HG02870 (cell line): ENCODE measurements at regions not wholly inside any gene's neighbourhood (a gene's known extent, or its start where the extent isn't known, plus 50 kb on each side); places are given as distances from the start of the nearest gene placed in this dataset.

Source experiments
- ATAC-seq: cut with Tn5 transposase; IDR thresholded peaks from one replicate; pipeline ENCODE4 v1.9.1; 2021; ENCODE audit warnings: mild to moderate bottlenecking, moderate library complexity; ENCODE audit not compliant: unreplicated experiment

DNA sequence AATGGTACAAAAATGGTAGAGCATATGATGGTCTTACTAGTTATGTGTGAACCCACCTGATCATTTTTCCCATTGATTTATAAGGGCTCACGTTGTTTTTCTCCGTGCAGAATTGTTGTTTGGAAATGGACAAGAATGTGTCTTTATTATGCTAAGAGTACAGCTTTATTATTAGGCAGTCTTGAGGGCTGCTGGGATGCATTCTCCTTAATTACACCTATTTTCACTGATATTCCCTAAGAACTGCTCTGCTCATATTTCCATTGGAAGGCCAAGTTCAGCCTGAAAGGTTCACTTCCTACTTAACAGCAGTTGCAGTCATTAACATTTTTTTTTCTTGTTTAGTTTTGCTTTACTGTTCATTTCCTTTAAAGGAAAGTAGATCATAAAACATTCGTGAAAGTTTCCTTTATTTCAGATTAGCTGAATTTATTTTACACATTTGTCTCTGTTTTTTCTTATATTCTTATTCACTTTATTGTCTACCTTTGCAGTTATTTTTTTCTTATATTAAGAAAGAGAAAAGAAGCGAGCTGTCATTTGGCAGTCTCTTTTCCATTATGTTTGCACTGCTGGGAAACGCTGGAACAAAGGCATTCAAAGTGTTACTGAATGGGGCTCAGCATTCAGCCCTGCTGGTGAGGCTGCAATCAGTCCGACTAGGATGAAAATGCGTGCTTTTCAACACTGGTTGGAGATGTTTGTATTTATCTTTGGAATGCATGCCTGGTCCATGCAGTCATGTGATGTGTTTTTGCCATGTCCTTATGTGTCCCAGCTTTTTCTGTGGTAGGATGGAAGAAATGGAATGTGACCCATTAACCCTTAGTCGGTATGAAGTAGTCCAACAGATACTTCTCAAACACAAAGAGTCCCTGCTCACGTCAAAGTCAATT is 602.7 kb upstream of the ZNF608 start:
- no peak for ATAC-seq

DNA sequence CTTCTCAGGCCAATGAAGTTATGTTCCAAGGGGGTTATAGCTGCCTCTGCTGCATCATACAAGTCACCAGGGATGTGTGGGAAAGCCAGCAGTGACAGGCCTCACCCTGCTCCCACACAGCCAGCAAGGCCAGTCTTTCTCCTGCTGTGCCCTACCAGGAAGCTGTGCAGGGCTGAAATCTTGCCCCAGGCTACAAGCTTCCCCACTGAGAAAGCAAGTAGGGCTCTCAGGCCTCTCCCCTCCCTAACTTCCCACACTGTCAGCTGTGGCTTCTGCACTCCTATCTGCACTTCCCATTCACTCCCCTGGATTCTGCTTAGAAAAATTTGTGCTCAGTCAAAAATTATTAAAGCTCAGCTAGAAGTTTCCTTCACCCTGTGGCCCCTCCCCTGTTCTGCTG is 611.2 kb upstream of the ZNF608 start:
- no peak for ATAC-seq

DNA sequence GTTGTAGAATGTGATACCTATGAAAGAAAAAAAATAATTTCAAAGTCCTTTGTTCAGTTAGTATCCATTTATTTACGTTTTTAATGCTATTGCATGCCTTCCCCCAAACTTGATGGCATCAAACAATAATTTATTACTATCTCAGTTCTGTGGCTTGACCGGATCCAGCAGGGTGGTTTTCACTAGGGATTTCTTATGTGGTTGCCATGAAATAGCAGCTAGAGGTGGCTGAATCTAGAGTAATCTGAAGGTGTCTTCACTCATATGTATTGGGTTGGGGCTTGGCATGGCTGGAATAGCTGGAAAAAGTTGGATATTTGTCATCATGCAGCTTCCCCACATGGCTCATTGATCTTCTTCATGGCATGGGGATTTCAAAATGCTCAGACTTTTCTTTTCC is 619.3 kb upstream of the ZNF608 start:
- ATAC-seq: no peak

DNA sequence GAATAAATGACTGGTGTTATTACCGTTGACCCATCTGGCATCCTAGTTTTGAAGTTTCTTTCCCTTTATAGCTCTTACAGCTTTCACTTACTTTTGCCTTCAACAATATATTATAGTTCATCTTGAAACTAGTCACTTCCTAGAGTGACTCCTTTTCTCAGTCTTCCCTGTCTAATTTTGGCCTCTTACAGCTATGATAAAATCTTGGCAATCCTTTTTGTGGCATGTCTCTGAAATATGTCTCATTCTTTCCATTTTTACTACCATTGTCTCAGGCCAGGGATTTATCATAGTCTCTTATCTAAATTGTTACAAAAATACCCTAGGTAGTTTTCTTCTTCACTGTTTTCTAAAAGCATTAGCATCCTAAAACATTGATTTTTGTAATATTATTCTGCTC is 621.3 kb upstream of the ZNF608 start:
- no peak for ATAC-seq

DNA sequence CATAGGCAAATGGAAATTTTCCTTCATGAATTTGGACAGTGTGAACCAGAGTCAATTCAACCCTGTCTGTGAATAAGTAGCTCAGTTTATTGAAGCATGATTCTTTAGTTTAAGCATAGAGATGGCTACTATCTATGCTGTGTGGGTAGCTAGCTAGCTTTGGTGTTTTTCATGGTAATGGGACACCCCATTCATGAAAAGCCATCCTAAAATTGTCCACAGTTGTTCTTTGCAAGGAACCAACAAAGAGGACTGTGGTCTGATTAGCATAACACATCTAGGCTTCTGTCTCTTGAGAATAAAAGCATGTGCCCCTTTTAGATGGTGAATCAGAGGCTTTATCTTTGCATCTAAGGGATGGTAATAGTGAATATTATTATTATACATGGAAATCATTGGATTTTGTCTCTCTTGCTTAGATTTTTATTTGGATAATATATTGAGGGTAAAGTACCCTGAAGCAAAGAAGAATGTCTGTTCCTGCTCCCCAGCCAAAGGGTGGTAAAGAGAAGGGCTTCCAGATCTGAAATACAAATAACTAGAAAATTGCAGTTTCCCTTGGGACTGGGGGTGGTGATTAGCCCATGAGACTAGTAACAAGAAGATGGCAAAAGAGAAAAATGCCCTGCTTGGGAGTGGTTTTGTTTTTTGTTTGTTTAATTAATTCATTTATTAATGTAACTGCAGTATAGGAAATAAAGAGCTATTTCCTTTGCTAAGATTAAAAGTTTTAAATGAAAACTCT is 624.2 kb upstream of the ZNF608 start:
- ATAC-seq: no peak

DNA sequence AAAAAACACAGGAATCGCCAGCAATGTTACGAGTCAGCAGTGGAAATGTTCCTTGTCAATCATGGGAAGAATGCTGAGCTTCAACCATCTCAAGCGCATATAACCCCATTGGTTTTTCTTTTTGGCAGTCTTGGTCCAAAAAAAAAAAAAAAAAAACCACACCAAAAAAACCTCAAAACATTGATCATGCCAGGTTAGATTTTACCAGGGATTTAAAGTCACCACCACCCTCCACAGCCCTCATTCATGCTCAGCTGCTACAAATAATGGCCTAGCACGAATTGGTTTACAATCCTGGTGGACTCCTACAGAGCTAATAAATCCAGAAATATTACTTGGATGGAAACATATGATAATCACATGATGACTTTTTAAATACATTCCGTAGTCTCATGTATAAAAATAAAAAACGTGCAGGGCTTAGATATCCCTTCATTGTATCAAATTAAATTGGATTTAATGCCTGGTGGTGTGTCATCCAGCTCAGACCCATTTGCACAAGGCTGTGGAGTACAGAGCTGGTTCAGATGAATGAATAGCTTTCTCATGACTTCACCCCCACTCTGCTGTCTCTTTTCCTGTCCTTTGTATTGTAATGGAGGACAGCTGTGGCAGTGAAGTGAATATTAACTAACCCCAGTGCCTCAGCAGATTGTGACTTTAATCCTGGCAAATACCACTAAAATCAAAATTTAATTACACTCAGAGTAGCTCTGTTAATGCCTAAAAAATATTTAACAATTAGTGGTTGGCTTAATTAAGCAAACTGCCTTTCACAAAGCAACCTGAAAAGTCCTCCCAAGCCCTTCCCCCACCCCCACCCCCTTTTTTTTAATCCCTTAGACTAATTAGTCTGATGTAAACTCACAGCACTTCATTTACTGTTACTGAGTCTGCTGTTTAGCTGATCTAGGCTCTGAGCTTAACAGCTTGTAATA is 626.5 kb upstream of the ZNF608 start:
- ATAC-seq: no peak

DNA sequence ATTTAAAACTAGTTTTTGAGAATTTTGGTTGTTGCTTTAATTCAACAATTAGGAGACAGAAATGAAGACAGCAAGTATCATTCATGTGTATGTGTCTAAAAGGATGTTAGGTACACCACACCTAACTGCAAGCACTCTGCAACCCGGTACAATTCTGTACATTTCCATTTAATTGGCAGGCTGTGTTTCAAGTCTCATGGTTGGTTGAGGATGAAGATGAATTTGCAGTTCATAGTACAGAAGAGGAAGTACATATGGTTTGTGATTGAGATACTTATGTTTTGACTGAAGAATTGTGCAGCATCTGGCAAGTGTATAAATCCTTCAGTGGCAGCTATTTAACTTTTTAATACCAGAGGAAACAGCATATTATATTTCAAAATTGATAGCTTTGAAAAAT is 628.7 kb upstream of the ZNF608 start:
- ATAC-seq: peak; percentile 88

DNA sequence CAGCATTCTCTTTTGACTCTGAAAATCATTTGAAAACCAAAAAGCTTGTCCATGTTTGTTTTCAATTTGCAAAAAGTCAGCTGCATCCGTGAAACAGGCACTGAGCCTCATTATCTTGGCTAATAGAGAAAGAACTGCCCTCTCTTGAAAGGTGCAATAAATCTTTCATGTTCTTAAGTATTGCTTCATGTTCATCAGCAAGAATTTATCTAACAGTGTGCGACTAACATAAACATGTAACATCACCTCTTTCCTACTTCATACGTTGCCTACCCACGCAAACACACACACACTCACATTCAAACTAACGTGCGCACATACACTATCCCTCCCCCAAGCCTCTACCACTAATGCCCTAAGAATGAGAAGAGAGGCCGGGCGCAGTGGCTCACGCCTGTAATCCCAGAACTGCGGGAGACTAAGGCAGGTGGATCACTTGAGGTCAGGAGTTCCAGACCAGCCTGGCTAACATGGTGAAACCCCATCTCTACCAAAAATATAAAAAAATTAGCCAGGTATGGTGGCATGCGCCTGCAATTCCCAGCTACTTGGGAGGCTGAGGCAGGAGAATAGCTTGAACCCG is 629.7 kb upstream of the ZNF608 start:
- ATAC-seq: no peak

DNA sequence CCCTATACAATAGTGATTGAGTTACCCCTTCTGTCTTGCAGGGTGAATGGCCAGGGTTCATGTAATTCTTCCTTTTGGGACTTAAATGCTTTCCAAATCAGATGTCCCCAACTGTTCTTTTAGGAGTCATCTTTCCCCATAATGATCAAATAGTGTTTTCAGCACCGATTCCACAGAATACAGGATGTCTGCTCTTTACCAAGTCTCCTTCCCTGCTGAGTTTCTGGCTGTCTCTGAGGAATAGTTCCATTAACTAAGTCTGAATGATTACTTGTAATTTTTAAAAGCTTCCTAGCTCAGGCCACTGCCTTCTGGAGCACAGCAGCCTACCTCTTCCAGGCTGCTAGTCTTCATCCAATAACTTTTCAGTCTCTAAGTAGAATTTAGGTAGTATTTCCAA is 630.7 kb upstream of the ZNF608 start:
- ATAC-seq: no peak

DNA sequence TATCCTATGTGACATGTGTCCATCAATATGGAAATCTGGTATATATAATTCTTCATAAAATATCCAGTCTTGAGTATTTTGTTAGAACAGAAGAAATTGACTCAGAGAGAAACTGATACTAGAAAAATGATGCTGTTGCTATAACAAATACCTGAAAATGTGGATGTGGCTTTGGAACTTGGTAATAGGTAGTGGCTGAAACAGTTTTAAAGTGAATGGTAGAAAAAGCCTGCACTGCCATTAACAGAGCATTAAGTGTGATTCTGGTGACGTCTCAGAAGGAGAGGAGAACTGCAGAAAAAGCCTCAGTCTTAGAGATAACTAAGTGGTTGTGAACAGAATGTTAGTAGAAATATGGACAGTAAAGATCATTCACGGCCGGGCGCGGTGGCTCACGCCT is 634.9 kb upstream of the ZNF608 start:
- peak; percentile 87 for ATAC-seq

DNA sequence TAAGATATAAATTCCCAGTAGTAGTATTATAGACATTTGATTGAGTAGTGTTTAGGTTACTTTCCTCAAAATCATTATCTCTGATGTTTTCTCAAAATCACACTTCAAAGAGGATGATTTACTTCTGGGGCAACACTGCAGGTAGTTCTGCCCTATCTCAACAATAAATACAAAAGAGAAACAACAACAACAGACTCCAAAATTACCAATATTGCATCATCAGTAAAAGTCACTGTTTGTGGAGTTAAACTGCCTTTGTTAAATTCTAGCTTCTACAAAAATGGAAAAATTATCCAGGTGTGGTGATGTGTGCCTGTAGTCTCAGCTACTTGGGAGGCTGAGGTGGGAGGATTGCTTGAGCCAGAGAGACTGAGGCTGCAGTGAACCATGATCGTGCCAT is 637.6 kb upstream of the ZNF608 start:
- ATAC-seq: no peak

DNA sequence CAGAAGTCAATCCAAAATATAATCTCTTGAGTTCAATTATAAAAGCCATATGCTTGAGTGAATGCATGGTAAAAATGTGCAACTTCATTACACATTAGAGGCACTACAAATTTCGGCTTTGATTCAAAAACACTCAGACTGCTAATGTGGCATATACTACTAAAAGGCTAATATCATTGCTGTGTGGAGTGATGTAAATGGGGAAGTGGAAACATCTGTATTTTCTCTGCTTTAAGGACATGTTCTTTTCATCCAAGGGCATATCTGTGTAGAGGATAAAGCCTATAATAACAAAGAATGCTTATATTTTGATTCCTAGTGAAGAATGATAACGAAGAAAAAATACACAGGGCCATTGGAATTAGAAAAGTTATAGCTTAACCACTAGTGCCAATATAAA is 643.9 kb upstream of the ZNF608 start:
- ATAC-seq: no peak

DNA sequence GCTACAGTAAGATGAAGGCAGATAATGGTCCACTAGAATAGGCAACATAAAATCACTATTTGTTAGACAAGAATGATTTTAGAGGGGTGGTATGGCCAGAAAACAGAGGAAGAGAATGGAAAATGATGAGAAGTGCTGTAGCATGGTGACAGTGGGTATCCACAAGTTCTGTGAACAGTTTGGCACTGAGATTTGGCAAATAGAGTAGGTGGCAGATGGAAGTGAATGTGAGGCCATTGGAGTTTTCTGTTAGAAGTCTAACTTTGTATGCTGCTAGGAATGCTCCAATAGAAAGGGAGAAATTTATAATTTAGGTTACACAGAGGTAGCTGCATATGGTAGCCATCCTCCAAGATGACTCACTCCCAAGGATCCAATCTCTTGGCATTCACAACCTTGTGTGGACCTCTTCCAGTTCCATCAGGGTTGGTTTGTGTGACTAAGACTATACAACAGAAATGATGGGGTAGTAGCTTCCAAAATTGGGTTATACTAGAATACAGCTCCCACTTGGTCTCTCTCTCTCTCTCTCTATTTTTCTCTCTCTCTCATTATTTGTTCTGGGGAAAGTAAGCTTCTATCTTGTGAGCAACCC is 646.9 kb upstream of the ZNF608 start:
- no peak for ATAC-seq

DNA sequence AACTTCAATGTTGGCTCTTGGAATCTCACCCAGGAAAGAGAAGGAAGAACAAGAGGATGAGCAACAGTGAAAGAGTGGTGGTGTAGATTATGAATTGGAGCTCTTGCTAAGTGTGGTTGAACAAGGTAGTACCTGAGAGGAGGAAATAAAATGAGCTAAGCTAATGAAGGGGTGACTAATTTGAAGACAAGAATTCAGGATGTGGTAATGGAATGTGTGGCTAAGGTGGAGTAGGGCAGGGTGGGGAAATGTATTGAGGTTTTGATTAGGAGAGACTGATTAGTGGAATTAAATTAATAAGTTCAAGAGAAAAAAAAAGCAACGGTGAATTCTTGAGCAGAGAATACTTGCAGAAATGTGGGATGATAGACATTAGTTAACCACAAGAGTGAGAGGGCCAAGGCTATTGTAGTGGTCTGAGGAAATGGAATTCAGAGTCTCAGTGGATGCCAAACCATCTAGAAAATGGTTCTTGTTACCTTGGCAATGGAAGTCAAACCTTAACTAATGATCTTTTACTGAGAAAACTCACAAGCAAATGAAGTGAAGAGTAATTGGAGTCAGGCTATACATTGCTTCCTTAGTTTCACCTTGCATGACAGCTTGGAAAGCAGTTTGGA is 648.3 kb upstream of the ZNF608 start:
- no peak for ATAC-seq

DNA sequence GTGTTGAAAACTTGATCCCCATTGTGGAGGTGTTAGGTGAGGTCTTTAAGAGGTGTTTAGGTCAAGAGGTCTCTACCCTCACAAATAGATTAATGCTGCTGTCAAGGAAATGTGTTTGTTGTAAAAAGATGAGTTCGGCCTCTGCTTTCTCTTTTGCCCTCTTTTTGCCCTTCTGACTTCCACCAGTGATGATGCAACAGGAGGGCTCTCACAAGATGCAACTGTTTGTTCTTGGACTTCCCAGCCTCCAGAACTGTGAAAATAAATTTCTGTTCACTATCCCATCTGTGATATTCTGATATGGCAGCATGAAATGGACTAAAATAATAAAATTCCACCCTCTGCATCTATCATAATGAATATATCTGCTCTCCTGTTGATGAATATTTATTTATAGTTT is 650.0 kb upstream of the ZNF608 start:
- no peak for ATAC-seq

DNA sequence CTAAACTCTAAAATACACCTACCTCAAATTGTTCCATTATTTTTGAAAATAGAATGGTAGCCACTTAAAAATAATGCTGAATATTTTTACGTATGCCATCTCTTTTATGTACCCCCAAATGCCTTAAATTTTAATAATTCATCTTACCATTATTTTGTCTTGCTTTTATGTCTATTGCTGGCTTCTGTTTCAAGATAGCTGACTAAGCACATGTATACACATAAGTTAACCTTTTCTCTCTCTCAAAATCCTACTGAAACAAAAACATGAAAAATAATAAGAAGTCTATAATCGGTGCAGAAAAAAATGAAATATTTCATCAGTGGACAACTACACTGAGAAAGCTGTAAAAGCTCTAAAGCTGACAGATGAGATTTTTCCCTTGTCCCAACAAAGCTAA is 652.0 kb upstream of the ZNF608 start:
- no peak for ATAC-seq

DNA sequence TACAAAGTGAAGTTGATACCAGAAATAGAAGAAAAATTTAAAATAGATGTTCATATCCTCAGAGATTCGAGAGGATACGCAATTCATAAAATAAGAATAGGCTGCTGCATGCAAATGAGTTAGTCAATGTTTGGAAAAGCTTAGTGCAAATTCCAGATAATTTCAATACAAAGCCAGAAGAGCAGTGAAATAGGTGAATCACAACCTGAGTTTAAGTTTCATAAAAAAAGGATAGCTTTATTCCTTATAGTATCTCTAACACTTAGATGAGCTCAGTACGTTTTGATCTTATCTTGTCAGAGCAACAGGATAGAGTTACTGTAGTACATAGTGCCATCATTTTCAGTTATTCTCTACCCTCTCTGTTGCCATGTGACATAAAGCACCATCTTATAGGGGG is 653.4 kb upstream of the ZNF608 start:
- ATAC-seq: no peak

DNA sequence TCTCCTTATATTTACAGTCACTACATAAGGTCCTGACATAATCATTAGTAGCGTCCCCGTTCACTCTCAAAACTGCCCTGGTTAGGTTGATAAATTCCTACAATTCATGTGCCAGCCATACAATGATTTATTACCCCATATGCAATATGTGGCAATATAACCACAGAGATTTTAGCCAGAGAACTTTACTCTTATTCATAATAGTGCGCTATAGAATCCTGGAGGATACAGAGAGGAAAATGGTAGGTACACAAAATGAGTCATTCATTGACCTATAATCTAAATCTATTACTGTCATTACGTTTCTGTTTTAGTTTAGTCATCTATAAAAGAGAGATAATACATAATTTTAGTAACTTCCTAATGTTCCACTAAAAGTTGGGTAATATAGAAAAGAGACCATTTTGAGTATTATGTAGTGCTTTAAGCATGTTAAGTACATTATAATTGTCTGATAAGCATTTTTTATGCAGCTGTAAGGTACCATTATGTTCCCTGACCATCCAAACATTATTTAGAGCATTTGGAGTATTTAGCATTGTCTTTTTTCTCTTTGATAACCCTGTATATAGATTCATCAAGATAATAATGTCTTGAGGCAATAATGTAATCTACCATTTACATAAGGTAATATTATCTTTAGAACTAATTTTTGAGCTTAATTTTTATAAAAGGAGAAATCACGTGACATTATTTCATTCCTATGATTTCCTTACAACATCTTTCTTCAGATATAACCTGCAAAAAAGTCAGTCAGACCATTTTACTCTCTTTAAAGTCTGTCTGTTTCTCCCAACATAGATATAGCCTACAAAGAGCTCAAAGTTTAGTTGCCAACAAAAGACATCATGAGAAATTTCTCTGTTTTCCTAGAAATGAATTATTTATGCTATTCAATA is 655.5 kb upstream of the ZNF608 start:
- ATAC-seq: no peak

DNA sequence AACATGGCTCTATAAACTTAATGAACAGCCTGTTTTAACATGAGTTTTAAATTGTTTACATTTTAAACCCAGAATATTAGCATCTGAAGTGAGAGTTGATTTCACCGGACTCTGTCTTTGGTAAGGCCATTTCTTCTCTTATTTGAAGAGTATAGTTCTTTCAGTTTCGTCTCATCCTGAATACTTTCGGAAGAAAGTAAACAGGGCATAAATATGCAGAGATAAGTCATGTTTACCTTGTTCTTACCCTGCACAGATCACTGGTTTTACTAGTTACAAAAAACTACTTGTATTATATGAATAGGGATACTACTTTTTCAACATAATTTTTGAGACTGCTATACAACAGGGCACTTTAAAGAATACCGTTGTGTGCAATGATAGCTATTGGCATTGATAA is 656.3 kb upstream of the ZNF608 start:
- ATAC-seq: no peak
